H1 (cell line): ENCODE measurements at regions not wholly inside any gene's neighbourhood (a gene's known extent, or its start where the extent isn't known, plus 50 kb on each side); places are given as distances from the start of the nearest gene placed in this dataset.
"Not testable (repeated sequence)": the region's sequence is repeated elsewhere in the genome, so short reads cannot be mapped to it uniquely, and the experiment has no call there.

ENCODE experiments used
- CTCF ChIA-PET: fragments of 300-600 bp; sonication (Branson Sonifier 250); formaldehyde crosslinking; loops from one replicate; lab custom pipeline; 2021; ENCODE audit not compliant: partially characterized antibody; lab: Charles Lee
- POLR2A ChIA-PET: fragments of 300-600 bp; sonication (Branson Sonifier 250); formaldehyde crosslinking; loops from one replicate; lab custom pipeline; 2021; ENCODE audit warnings: inconsistent platforms; ENCODE audit not compliant: partially characterized antibody; lab: Charles Lee
- DNase-seq, 2 experiments: peaks; one replicate each; pipeline versions ENCODE4 v3.0.0 to v3.0.0-alpha.2; 2010 to 2022; ENCODE audit warnings: low spot score in 2 of 2, low read depth in 1 of 2, mixed read lengths in 1 of 2
- FAIRE-seq: peaks from 2 replicates; lab custom pipeline; 2011; peaks lifted over from hg19 to GRCh38; lab: Jason Lieb, UNC
- H2AFZ ChIP-seq: 2 replicates; pipeline ENCODE4 v1.8.1; 2012; ENCODE audit warnings: low read length, inconsistent platforms
- H2AK5ac ChIP-seq: 2 replicates; pipeline ENCODE4 v1.6.1; 2013; ENCODE audit warnings: low read depth, low read length
- H2BK120ac ChIP-seq: replicated peaks from 2 replicates; pipeline ENCODE3; 2013; ENCODE audit warnings: low read depth, low read length, inconsistent platforms
- H2BK12ac ChIP-seq: 2 replicates; pipeline ENCODE4 v1.6.1; 2013; ENCODE audit warnings: low read depth, low read length
- H2BK15ac ChIP-seq: 2 replicates; pipeline ENCODE4 v1.6.1; 2013; ENCODE audit warnings: low read length
- H2BK20ac ChIP-seq: 2 replicates; pipeline ENCODE4 v1.6.1; 2013; ENCODE audit warnings: low read length
- H2BK5ac ChIP-seq: 2 replicates; pipeline ENCODE4 v1.6.1; 2013; ENCODE audit warnings: low read depth, low read length
- H3K14ac ChIP-seq: 2 replicates; pipeline ENCODE4 v1.6.1; 2013; ENCODE audit warnings: inconsistent platforms; ENCODE audit not compliant: insufficient read length
- H3K18ac ChIP-seq: 2 replicates; pipeline ENCODE4 v1.6.1; 2013; ENCODE audit warnings: low read length; ENCODE audit errors: extremely low read depth
- H3K23ac ChIP-seq: 2 replicates; pipeline ENCODE4 v1.6.1; 2013; ENCODE audit warnings: inconsistent platforms; ENCODE audit not compliant: insufficient read length
- H3K23me2 ChIP-seq: 2 replicates; pipeline ENCODE4 v1.6.1; 2013; ENCODE audit warnings: low read depth, low read length
- H3K27ac ChIP-seq: 2 replicates; pipeline ENCODE4 v1.6.1; 2011; ENCODE audit warnings: low read depth, low read length, inconsistent platforms
- H3K27me3 ChIP-seq, 4 experiments: replicated peaks in 1 of 4; 1 replicate in 1 of 4; 2 replicates in 3 of 4; pipeline versions ENCODE4 v1.6.1 to v1.8.1; 2011 to 2013; ENCODE audit warnings: low read length in 3 of 4, mild to moderate bottlenecking in 3 of 4, inconsistent platforms in 2 of 4, mixed read lengths in 2 of 4, moderate library complexity in 1 of 4; ENCODE audit not compliant: control insufficient read depth in 3 of 4, insufficient read depth in 3 of 4; ENCODE audit errors: extremely low read depth in 1 of 4
- H3K36me3 ChIP-seq, 4 experiments: 2 replicates each; pipeline versions ENCODE4 v1.6.1 to v1.8.1; 2011 to 2013; ENCODE audit warnings: mild to moderate bottlenecking in 4 of 4, low read length in 3 of 4, moderate library complexity in 2 of 4, control low read depth in 1 of 4, inconsistent platforms in 1 of 4; ENCODE audit not compliant: insufficient read depth in 4 of 4, control insufficient read depth in 2 of 4
- H3K4ac ChIP-seq: replicated peaks from 2 replicates; pipeline ENCODE3; 2013; ENCODE audit warnings: low read length, low read depth, mixed read lengths, inconsistent platforms; ENCODE audit not compliant: insufficient read length
- H3K4me1 ChIP-seq, 4 experiments: replicated peaks in 1 of 4; 1 replicate in 1 of 4; 2 replicates in 3 of 4; pipeline versions ENCODE4 v1.6.1 to v1.8.1; 2011 to 2013; ENCODE audit warnings: low read length in 3 of 4, inconsistent platforms in 2 of 4, mixed read lengths in 1 of 4; ENCODE audit not compliant: insufficient read depth in 4 of 4, control insufficient read depth in 3 of 4
- H3K4me2 ChIP-seq, 2 experiments: 2 replicates each; pipeline versions ENCODE4 v1.6.1 to v1.8.1; 2011 to 2013; ENCODE audit warnings: low read depth in 2 of 2, low read length in 2 of 2, control low read depth in 1 of 2, inconsistent platforms in 1 of 2, mild to moderate bottlenecking in 1 of 2; ENCODE audit not compliant: insufficient read depth in 1 of 2
- H3K4me3 ChIP-seq, 4 experiments: fragments of 200-600, 300-600 bp in 1 of 4; sonication (generic), shearing (Covaris generic), sonication (Bioruptor Twin) in 1 of 4; 2 replicates each; pipeline versions ENCODE4 v1.5.1 to v1.8.1; 2011 to 2016; ENCODE audit warnings: low read length in 4 of 4, low read depth in 3 of 4, control low read depth in 2 of 4, inconsistent platforms in 2 of 4, mild to moderate bottlenecking in 2 of 4, mixed read lengths in 1 of 4, moderate library complexity in 1 of 4; ENCODE audit not compliant: insufficient read depth in 2 of 4; ENCODE audit errors: extremely low read depth in 1 of 4
- H3K56ac ChIP-seq: replicated peaks from 2 replicates; pipeline ENCODE3; 2013; ENCODE audit warnings: low read depth, mild to moderate bottlenecking, mixed read lengths, low read length, inconsistent platforms; ENCODE audit not compliant: insufficient read length
- H3K79me1 ChIP-seq: 2 replicates; pipeline ENCODE4 v1.6.1; 2013; ENCODE audit warnings: low read depth, low read length, control low read depth
- H3K79me2 ChIP-seq, 2 experiments: 2 replicates each; pipeline versions ENCODE4 v1.6.1 to v1.8.1; 2012 to 2013; ENCODE audit warnings: low read length in 2 of 2, mild to moderate bottlenecking in 2 of 2, inconsistent platforms in 1 of 2; ENCODE audit not compliant: insufficient read depth in 2 of 2, control insufficient read depth in 1 of 2
- H3K9ac ChIP-seq, 4 experiments: replicated peaks in 1 of 4; 1 replicate in 1 of 4; 2 replicates in 3 of 4; pipeline versions ENCODE4 v1.6.1 to v1.8.1; 2011 to 2013; ENCODE audit warnings: low read depth in 3 of 4, low read length in 3 of 4, control low read depth in 2 of 4, mild to moderate bottlenecking in 2 of 4, moderate library complexity in 2 of 4, inconsistent platforms in 1 of 4; ENCODE audit errors: extremely low read depth in 1 of 4
- H3K9me3 ChIP-seq, 2 experiments: 2 replicates each; pipeline versions ENCODE4 v1.6.1 to v1.8.1; 2012 to 2013; ENCODE audit warnings: mild to moderate bottlenecking in 2 of 2, moderate library complexity in 2 of 2, control low read depth in 1 of 2, inconsistent platforms in 1 of 2, low read depth in 1 of 2, low read length in 1 of 2, mixed read lengths in 1 of 2; ENCODE audit not compliant: insufficient read depth in 2 of 2
- H4K20me1 ChIP-seq, 2 experiments: replicated peaks in 1 of 2; 2 replicates each; pipeline versions ENCODE3 to v1.8.1; 2011 to 2013; ENCODE audit warnings: inconsistent platforms in 2 of 2, low read length in 2 of 2, mild to moderate bottlenecking in 1 of 2; ENCODE audit not compliant: insufficient read depth in 2 of 2, control insufficient read depth in 1 of 2
- H4K5ac ChIP-seq: 2 replicates; pipeline ENCODE4 v1.6.1; 2013; ENCODE audit warnings: low read length, low read depth, mixed read lengths, inconsistent platforms; ENCODE audit not compliant: insufficient read length
- H4K8ac ChIP-seq: 2 replicates; pipeline ENCODE4 v1.8.0; 2013; ENCODE audit warnings: mild to moderate bottlenecking, moderate library complexity, low read length, inconsistent platforms; ENCODE audit not compliant: insufficient read depth; ENCODE audit errors: extremely low read depth
- H4K91ac ChIP-seq: replicated peaks from 2 replicates; pipeline ENCODE3; 2013; ENCODE audit warnings: low read length, mixed read lengths, inconsistent platforms; ENCODE audit not compliant: insufficient read length
- WGBS, 2 experiments: shearing (Covaris generic) in 1 of 2; methylation state at CpG; one replicate each; pipeline versions ENCODE4 v1.1.6 to v1.1.7; 2013 to 2015; ENCODE audit warnings: low lambda C conversion rate in 2 of 2, mixed read lengths in 2 of 2, inconsistent platforms in 1 of 2, low coverage in 1 of 2, missing lambda C conversion rate in 1 of 2; ENCODE audit not compliant: insufficient replicate concordance in 2 of 2, insufficient coverage in 1 of 2, insufficient read length in 1 of 2; ENCODE audit errors: extremely low coverage in 1 of 2, missing lambda C conversion rate in 1 of 2; 5-methylcytosine and 5-hydroxymethylcytosine counted together

DNA sequence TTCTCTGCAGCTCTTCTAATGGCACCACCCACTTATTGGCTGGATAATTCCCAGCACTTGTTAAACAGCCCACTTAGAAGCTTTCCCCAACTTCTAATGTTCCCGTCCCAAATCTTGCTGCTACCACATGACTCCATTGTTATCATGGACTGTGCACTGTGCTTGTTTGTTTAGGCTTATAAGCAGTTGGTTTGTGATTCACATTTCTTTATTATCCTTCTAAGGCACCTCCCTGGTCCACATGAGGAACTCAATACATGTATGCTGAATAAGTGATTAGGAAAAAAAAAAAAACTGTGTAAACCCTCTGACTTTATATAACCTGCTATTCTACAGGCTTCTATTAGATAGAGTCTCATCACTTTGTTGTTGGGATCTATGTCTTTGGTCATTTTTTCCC lies 311.7 kb upstream of the CHRNA7 start:
- DNase-seq, H3K79me2 ChIP-seq, H4K8ac ChIP-seq, H3K23me2 ChIP-seq, FAIRE-seq, H2AFZ ChIP-seq, H3K27ac ChIP-seq, H2BK5ac ChIP-seq, H2BK12ac ChIP-seq, H3K4ac ChIP-seq, H3K4me3 ChIP-seq, H3K27me3 ChIP-seq, CTCF ChIA-PET, H3K56ac ChIP-seq, H4K20me1 ChIP-seq, H2BK120ac ChIP-seq, H3K36me3 ChIP-seq, H3K14ac ChIP-seq, H3K9me3 ChIP-seq, H3K4me1 ChIP-seq, H2AK5ac ChIP-seq, H3K79me1 ChIP-seq, H3K4me2 ChIP-seq, POLR2A ChIA-PET, H2BK15ac ChIP-seq, H4K5ac ChIP-seq, H3K23ac ChIP-seq, H4K91ac ChIP-seq, H3K9ac ChIP-seq, H2BK20ac ChIP-seq, H3K18ac ChIP-seq: not testable (repeated sequence)
- WGBS, 2 experiments, result 100% methylated on average over 1 of the region's 1 CpG; no CpG with 5 or more reads in 1 of the 2 experiments

DNA sequence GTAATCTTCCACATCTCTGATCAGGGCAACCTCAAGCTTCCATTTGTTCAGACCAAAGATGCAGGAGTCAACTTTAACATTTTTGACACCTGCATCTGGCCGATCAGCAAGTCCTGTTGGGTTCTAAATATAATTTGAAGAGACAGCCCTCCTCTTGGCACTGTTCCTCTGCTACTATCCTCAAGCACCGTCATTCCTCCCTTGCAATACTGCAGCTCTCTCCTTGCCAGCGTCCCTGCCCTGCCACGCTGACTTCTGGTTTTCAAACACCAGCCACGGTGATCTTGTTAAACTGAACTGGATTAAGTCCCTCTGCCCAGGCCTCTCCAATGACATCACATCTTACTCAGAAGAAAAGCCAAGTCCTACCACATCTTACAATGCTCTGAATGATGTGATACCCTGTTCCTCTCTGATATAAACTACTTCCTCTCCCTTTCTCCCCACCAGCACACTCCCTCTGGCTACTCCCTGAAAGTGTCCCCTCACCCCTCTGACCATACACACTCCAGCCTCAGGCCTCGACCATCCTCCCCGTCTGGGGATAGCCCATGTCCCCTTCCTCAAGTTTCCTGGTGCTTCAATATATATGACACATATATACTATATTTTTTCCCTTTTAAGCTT lies 310.8 kb upstream of the CHRNA7 start:
- H2BK15ac ChIP-seq, H2BK12ac ChIP-seq, H2AK5ac ChIP-seq, H4K91ac ChIP-seq, FAIRE-seq, POLR2A ChIA-PET, H2BK120ac ChIP-seq, H3K79me2 ChIP-seq, H3K4me2 ChIP-seq, H3K4ac ChIP-seq, H3K36me3 ChIP-seq, H3K9ac ChIP-seq, H3K23me2 ChIP-seq, H3K9me3 ChIP-seq, H3K56ac ChIP-seq, H3K4me1 ChIP-seq, H2BK5ac ChIP-seq, DNase-seq, H3K27me3 ChIP-seq, CTCF ChIA-PET, H2BK20ac ChIP-seq, H2AFZ ChIP-seq, H3K18ac ChIP-seq, H3K79me1 ChIP-seq, H4K8ac ChIP-seq, H3K14ac ChIP-seq, H3K27ac ChIP-seq, H4K5ac ChIP-seq, H4K20me1 ChIP-seq, H3K4me3 ChIP-seq, H3K23ac ChIP-seq: not testable (repeated sequence)
- 68% methylated on average over 5 of the region's 7 CpGs; no CpG with 5 or more reads in 1 of the 2 experiments for WGBS, 2 experiments
